ENCODE measurements at regions not wholly inside any gene's neighbourhood (a gene's known extent, or its start where the extent isn't known, plus 50 kb on each side); places are given as distances from the start of the nearest gene placed in this dataset.
A peak's percentile ranks its signal among the peaks of the same experiment; 100 is the strongest.

DNA sequence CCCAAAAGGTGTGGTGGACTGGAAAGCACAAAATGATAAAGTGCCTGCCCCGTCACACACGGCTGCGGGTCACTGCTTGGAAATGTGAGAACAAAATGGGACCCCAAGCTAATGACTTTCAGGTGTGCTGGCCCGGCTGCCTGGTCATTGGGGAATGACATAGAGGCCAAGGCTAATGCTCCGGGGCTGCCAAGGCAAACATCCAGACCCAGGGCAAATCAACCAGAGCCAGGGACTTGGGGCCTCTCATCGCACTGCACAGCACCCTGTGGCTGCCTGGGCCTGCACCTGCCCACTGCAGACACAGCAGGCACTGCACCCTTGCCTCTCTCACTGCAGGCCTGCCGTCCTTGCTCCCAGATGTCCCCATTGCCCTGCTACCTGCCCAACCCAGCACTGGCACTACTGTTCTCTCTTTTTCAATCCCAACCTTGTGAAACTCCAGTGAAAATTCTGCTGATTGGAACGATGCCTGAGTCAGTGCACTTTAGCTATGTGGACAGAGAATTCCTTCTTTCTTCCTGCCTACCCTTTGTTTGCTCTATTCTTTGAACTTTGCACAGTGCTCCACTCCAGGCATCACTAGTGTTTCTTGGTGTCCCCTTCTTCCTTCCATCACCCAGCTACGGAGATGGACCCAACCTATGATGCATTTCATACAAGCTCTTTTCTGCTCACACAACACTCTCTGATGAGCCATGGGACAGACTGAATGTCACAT is 849.5 kb downstream of the MAFB start:
- in situ Hi-C loops (cut with MboI; ENCODE audit: low sequenced_read_pairs, unreplicated experiment), result no loop called here
- no peak for TF ChIP-seq CTCF (IDR thresholded peaks at IDR 0.05; ENCODE audit: borderline replicate concordance, control extremely low read depth, extremely low read depth, insufficient read depth, missing control alignments)
- no peak for DNase-seq (ENCODE audit: low spot score)

DNA sequence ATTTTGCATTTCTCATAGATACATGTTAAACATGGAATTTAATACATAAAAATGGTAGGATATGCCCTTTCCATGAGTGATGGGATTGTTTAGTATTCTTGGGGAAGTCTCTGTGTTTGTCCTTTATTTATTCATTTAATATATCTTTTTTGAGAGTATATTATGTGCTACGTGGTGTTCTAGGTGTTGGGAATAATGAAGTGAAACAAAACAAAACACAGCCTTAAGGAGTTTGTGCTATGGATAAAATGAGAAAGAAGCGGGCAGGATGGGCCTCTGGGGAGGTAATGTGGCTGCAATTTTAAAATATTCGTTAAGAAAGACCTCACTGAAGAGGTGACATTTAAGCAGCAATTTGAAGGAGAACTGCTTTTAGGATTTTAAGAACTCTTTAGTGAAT is 851.5 kb downstream of the MAFB start:
- DNase-seq (ENCODE audit: low spot score), result no peak
- in situ Hi-C loops (cut with MboI; ENCODE audit: low sequenced_read_pairs, unreplicated experiment), result no loop called here
- TF ChIP-seq CTCF (IDR thresholded peaks at IDR 0.05; ENCODE audit: borderline replicate concordance, control extremely low read depth, extremely low read depth, insufficient read depth, missing control alignments), result no peak

DNA sequence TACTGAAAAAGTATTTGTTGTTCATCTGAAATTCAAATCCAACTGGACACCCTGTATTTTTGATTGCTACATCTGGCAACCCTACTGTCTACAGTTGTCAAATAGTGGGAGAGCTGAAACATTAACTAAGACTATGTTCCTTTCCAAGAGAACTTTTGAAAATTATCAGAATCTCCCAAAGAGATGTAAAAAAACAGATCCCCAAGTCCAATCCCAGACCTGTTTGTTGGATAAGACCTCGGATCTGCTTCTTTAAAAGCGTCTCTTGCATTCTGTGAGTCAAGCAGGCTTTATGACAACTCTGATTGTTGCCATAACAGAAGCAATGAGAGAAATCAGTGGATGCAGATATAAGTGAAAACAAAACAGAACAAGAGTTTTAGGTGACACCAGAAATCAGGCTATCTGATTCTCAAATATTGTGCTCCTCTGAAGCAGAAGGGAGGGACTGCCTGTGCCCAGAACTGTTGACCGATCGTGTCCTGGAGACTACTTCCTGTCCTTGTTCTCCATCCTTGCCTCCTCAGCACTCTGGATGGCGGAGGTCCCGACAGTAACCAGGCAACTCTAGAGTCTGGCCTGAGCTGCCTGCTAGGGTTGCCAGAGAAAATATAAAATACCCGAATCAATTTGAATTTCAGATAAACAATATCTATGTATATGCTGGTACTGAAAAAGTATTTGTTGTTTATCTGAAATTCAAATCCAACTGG is 853.8 kb downstream of the MAFB start:
- no peak for DNase-seq (ENCODE audit: low spot score)
- TF ChIP-seq CTCF (IDR thresholded peaks at IDR 0.05; ENCODE audit: borderline replicate concordance, control extremely low read depth, extremely low read depth, insufficient read depth, missing control alignments), result no peak
- in situ Hi-C loops (cut with MboI; ENCODE audit: low sequenced_read_pairs, unreplicated experiment), result no loop called here

DNA sequence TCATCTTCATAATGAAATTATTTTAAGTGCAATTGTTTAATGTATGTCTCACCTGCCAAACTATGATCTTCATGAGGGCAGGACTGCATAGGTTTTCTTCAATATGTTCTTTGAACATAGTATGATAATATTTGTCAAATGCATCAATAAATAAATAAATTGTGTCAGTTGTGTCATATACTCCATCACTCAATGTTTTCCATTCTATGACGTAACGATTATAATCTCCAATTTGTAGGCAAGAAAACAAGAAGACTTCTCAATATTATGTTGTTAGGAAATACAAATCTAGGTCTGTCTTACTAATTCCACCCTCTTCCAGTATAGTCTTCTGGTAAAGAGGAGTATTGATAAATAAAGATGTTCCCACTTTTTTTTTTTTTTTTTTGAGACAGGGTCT is 858.1 kb downstream of the MAFB start:
- TF ChIP-seq CTCF (IDR thresholded peaks at IDR 0.05; ENCODE audit: borderline replicate concordance, control extremely low read depth, extremely low read depth, insufficient read depth, missing control alignments), result no peak
- no peak for DNase-seq (ENCODE audit: low spot score)
- in situ Hi-C loops (cut with MboI; ENCODE audit: low sequenced_read_pairs, unreplicated experiment), result no loop called here

GRCh38 chr20:39829661-39830060 is 859.4 kb downstream of the MAFB start:
- TF ChIP-seq CTCF (IDR thresholded peaks at IDR 0.05; ENCODE audit: borderline replicate concordance, control extremely low read depth, extremely low read depth, insufficient read depth, missing control alignments), result no peak
- DNase-seq (ENCODE audit: low spot score), result peak; percentile 66
- in situ Hi-C loops (cut with MboI; ENCODE audit: low sequenced_read_pairs, unreplicated experiment), result no loop called here

DNA sequence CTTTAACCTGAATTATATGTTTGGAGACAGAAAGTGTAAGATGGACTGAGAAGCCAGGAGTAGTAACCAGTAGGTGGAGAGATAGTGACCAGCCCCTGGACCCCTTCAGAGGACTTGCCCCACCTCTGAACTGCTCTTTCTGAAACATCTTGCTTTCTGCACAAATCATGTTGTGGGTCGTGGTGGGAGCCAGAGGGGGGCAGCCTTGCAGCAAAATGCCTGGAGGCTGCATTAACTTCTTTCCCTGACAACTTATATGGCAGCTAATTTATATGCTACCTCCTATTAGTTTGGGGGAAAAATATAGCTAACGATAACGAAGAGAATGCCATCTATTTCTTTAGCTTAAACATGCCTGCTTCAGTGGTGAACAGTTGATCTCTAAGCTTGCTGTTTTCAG is 859.8 kb downstream of the MAFB start:
- DNase-seq (ENCODE audit: low spot score), result no peak
- in situ Hi-C loops (cut with MboI; ENCODE audit: low sequenced_read_pairs, unreplicated experiment), result no loop called here
- no peak for TF ChIP-seq CTCF (IDR thresholded peaks at IDR 0.05; ENCODE audit: borderline replicate concordance, control extremely low read depth, extremely low read depth, insufficient read depth, missing control alignments)
